WTC11 (cell line): ENCODE measurements at regions not wholly inside any gene's neighbourhood (a gene's known extent, or its start where the extent isn't known, plus 50 kb on each side); places are given as distances from the start of the nearest gene placed in this dataset.

Experiments used
- ATAC-seq: fragments of 200-7000 bp; cut with Tn5 transposase; 2 replicates; pipeline ENCODE4 v1.10.0; 2021; ENCODE audit warnings: mild to moderate bottlenecking, moderate library complexity
- CTCF ChIA-PET: fragments of 300-600 bp; sonication (Branson Sonifier 250); formaldehyde crosslinking; loops from one replicate; lab custom pipeline; 2021; ENCODE audit warnings: antibody characterized with exemption; lab: Charles Lee
- POLR2A ChIA-PET: fragments of 350-600 bp; sonication (Branson Sonifier 250); formaldehyde crosslinking; loops from one replicate; lab custom pipeline; 2021; ENCODE audit warnings: antibody characterized with exemption; lab: Charles Lee
- DNase-seq: peaks from one replicate; pipeline ENCODE4 v3.0.0; 2021; ENCODE audit warnings: low spot score
- H3K27ac Mint-ChIP-seq: 2 replicates; pipeline ENCODE4 v1.8.0; 2021; ENCODE audit warnings: mixed read lengths
- H3K27me3 Mint-ChIP-seq: 2 replicates; pipeline ENCODE4 v1.8.0; 2021; ENCODE audit warnings: low read depth, mild to moderate bottlenecking, moderate library complexity, mixed read lengths
- H3K36me3 Mint-ChIP-seq: 2 replicates; pipeline ENCODE4 v1.8.0; 2021; ENCODE audit warnings: mixed read lengths
- H3K4me1 Mint-ChIP-seq: 2 replicates; pipeline ENCODE4 v1.8.0; 2022; ENCODE audit warnings: mixed read lengths
- H3K4me3 Mint-ChIP-seq: 2 replicates; pipeline ENCODE4 v1.8.0; 2021; ENCODE audit warnings: mild to moderate bottlenecking, moderate library complexity, mixed read lengths
- H3K9me3 Mint-ChIP-seq: 2 replicates; pipeline ENCODE4 v1.8.0; 2021; ENCODE audit warnings: mixed read lengths
- CBFB ChIP-seq: sonication (generic); formaldehyde crosslinking; IDR thresholded peaks from 2 replicates; pipeline ENCODE4 v1.8.1; 2022; ENCODE audit warnings: mild to moderate bottlenecking, low read depth, missing genetic modification reagents
- ETV6 ChIP-seq: sonication (generic); formaldehyde crosslinking; IDR thresholded peaks from 2 replicates; pipeline ENCODE4 v1.8.1; 2022; ENCODE audit warnings: mild to moderate bottlenecking, missing genetic modification reagents
- GRHL2 ChIP-seq: fragments of 250-450 bp; sonication (Bioruptor Pico); IDR thresholded peaks from 2 replicates; pipeline ENCODE4 v1.8.0; 2022; ENCODE audit warnings: mild to moderate bottlenecking, moderate library complexity; ENCODE audit not compliant: insufficient replicate concordance, severe bottlenecking
- GTF2I ChIP-seq: fragments of 250-450 bp; sonication (Bioruptor Pico); conservative IDR thresholded peaks from 2 replicates; pipeline ENCODE4 v1.4.0; 2021; ENCODE audit warnings: mild to moderate bottlenecking
- HMGA2 ChIP-seq: fragments of 250-450 bp; sonication (Bioruptor Pico); IDR thresholded peaks from 2 replicates; pipeline ENCODE4 v1.4.0; 2021; ENCODE audit warnings: mild to moderate bottlenecking, moderate library complexity
- MXD4 ChIP-seq: fragments of 250-450 bp; sonication (Bioruptor Pico); IDR thresholded peaks from 2 replicates; pipeline ENCODE4 v1.8.0; 2021; ENCODE audit warnings: mild to moderate bottlenecking, moderate library complexity, borderline replicate concordance
- NR2C2 ChIP-seq: sonication (generic); formaldehyde crosslinking; IDR thresholded peaks from 2 replicates; pipeline ENCODE4 v1.8.0; 2022; ENCODE audit warnings: mild to moderate bottlenecking, missing genetic modification reagents
- SP1 ChIP-seq: sonication (generic); formaldehyde crosslinking; conservative IDR thresholded peaks from 2 replicates; pipeline ENCODE4 v1.8.1; 2022; ENCODE audit warnings: missing genetic modification reagents
- ZBTB21 ChIP-seq: sonication (generic); formaldehyde crosslinking; IDR thresholded peaks from 2 replicates; pipeline ENCODE4 v1.8.1; 2023; ENCODE audit warnings: mild to moderate bottlenecking, missing genetic modification reagents, borderline replicate concordance
- ZNF396 ChIP-seq: fragments of 250-450 bp; sonication (Bioruptor Pico); IDR thresholded peaks from 2 replicates; pipeline ENCODE4 v1.8.0; 2021; ENCODE audit warnings: mild to moderate bottlenecking, moderate library complexity, borderline replicate concordance
- ZNF423 ChIP-seq: fragments of 250-450 bp; sonication (Bioruptor Pico); IDR thresholded peaks from 2 replicates; pipeline ENCODE4 v2.1.2; 2022; ENCODE audit warnings: mild to moderate bottlenecking, moderate library complexity
- TF ChIP-seq, protein P1 (sequence below): fragments of 250-450 bp; sonication (Bioruptor Pico); IDR thresholded peaks from 2 replicates; pipeline ENCODE4 v1.9.0; 2021; ENCODE audit warnings: moderate library complexity, mild to moderate bottlenecking, inconsistent platforms, borderline replicate concordance
- TF ChIP-seq, protein P2 (sequence below): fragments of 250-450 bp; sonication (Bioruptor Pico); IDR thresholded peaks from 2 replicates; pipeline ENCODE4 v1.8.0; 2021; ENCODE audit warnings: mild to moderate bottlenecking
- TF ChIP-seq, protein P3 (sequence below): sonication (generic); formaldehyde crosslinking; IDR thresholded peaks from 2 replicates; pipeline ENCODE4 v1.8.0; 2022; ENCODE audit warnings: mild to moderate bottlenecking, missing genetic modification reagents
- TF ChIP-seq, protein P4 (sequence below): sonication (generic); formaldehyde crosslinking; IDR thresholded peaks from 2 replicates; pipeline ENCODE4 v1.8.1; 2023; ENCODE audit warnings: mild to moderate bottlenecking, missing genetic modification reagents, borderline replicate concordance
- TF ChIP-seq, protein P5 (sequence below): sonication (generic); formaldehyde crosslinking; conservative IDR thresholded peaks from 2 replicates; pipeline ENCODE4 v1.8.1; 2023; ENCODE audit warnings: mild to moderate bottlenecking, low read depth, missing genetic modification reagents, moderate library complexity
- TF ChIP-seq, protein P6 (sequence below): sonication (generic); formaldehyde crosslinking; IDR thresholded peaks from 2 replicates; pipeline ENCODE4 v1.8.1; 2023; ENCODE audit warnings: mild to moderate bottlenecking, missing genetic modification reagents, moderate library complexity

DNA sequence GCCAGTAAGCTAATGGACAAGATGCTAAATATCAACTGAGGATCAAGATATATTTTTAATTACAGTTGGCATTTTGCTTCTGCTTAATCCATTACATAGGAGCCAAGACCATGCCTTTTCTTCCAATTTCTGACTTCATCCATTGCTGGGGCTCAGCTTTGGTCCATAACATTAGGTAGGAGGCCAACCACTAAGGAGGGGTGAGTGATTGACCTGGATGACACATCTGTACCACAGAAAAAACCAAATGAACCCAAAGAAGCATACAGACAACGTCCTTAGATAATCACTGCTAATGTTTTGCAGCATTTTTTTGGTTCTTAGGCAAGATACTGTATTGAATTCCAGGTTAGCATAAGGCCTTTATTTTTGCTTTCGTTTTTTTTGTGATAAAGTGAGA, 353.2 kb upstream of the KCNH8 start (continued):
- TF ChIP-seq, protein P1, sequence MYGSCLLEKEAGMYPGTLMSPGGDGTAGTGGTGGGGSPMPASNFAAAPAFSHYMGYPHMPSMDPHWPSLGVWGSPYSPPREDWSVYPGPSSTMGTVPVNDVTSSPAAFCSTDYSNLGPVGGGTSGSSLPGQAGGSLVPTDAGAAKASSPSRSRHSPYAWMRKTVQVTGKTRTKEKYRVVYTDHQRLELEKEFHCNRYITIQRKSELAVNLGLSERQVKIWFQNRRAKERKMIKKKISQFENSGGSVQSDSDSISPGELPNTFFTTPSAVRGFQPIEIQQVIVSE, result no peak
- TF ChIP-seq, protein P2, sequence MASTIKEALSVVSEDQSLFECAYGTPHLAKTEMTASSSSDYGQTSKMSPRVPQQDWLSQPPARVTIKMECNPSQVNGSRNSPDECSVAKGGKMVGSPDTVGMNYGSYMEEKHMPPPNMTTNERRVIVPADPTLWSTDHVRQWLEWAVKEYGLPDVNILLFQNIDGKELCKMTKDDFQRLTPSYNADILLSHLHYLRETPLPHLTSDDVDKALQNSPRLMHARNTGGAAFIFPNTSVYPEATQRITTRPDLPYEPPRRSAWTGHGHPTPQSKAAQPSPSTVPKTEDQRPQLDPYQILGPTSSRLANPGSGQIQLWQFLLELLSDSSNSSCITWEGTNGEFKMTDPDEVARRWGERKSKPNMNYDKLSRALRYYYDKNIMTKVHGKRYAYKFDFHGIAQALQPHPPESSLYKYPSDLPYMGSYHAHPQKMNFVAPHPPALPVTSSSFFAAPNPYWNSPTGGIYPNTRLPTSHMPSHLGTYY (CRISPR knock-in tag), result no peak
- no peak for TF ChIP-seq GRHL2 (CRISPR knock-in tag)
- TF ChIP-seq, protein P3, sequence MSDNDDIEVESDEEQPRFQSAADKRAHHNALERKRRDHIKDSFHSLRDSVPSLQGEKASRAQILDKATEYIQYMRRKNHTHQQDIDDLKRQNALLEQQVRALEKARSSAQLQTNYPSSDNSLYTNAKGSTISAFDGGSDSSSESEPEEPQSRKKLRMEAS (CRISPR knock-in tag), result no peak
- TF ChIP-seq, protein P4, sequence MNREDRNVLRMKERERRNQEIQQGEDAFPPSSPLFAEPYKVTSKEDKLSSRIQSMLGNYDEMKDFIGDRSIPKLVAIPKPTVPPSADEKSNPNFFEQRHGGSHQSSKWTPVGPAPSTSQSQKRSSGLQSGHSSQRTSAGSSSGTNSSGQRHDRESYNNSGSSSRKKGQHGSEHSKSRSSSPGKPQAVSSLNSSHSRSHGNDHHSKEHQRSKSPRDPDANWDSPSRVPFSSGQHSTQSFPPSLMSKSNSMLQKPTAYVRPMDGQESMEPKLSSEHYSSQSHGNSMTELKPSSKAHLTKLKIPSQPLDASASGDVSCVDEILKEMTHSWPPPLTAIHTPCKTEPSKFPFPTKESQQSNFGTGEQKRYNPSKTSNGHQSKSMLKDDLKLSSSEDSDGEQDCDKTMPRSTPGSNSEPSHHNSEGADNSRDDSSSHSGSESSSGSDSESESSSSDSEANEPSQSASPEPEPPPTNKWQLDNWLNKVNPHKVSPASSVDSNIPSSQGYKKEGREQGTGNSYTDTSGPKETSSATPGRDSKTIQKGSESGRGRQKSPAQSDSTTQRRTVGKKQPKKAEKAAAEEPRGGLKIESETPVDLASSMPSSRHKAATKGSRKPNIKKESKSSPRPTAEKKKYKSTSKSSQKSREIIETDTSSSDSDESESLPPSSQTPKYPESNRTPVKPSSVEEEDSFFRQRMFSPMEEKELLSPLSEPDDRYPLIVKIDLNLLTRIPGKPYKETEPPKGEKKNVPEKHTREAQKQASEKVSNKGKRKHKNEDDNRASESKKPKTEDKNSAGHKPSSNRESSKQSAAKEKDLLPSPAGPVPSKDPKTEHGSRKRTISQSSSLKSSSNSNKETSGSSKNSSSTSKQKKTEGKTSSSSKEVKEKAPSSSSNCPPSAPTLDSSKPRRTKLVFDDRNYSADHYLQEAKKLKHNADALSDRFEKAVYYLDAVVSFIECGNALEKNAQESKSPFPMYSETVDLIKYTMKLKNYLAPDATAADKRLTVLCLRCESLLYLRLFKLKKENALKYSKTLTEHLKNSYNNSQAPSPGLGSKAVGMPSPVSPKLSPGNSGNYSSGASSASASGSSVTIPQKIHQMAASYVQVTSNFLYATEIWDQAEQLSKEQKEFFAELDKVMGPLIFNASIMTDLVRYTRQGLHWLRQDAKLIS (CRISPR knock-in tag), result no peak
- TF ChIP-seq, all 79 proteins: peak for 0

DNA sequence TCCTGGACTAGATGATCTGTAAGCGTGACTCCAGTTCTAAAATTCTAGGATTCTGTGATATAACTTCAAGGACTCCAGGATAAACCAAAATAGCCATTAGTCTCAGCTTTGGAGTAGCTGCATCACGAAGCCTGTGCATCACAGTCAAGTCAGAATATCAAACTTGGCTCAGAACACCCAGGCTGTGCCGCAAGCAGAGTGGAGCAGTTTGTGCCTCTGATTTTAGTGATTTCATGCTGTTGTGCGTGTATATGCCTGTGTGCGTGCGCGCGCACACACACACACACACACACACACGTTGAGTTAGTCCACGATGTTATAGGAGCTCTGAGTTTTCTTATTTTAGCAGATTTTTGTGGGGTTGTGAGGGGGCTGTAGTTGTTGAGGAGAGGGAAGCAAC, 356.6 kb upstream of the KCNH8 start:
- Mint-ChIP-seq H3K4me1 (no peaks in the 10 kb centered on the region), H3K4me3 (no peak overlapping the region), H3K9me3 (no peaks in the 10 kb centered on the region), H3K27me3 (no peaks in the 10 kb centered on the region), H3K36me3 (no peaks in the 10 kb centered on the region), H3K27ac (no peak overlapping the region)
- TF ChIP-seq, protein P5, sequence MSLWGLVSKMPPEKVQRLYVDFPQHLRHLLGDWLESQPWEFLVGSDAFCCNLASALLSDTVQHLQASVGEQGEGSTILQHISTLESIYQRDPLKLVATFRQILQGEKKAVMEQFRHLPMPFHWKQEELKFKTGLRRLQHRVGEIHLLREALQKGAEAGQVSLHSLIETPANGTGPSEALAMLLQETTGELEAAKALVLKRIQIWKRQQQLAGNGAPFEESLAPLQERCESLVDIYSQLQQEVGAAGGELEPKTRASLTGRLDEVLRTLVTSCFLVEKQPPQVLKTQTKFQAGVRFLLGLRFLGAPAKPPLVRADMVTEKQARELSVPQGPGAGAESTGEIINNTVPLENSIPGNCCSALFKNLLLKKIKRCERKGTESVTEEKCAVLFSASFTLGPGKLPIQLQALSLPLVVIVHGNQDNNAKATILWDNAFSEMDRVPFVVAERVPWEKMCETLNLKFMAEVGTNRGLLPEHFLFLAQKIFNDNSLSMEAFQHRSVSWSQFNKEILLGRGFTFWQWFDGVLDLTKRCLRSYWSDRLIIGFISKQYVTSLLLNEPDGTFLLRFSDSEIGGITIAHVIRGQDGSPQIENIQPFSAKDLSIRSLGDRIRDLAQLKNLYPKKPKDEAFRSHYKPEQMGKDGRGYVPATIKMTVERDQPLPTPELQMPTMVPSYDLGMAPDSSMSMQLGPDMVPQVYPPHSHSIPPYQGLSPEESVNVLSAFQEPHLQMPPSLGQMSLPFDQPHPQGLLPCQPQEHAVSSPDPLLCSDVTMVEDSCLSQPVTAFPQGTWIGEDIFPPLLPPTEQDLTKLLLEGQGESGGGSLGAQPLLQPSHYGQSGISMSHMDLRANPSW (CRISPR knock-in tag), result no peak
- no peak for TF ChIP-seq ZNF396 (CRISPR knock-in tag)
- TF ChIP-seq HMGA2 (CRISPR knock-in tag), result no peak
- no peak for TF ChIP-seq ETV6 (CRISPR knock-in tag)
- TF ChIP-seq SP1 (CRISPR knock-in tag), result no peak
- CTCF ChIA-PET, result interaction anchor here (1.9 kb wide), 1 partner anchor 34 kb away, joined by 5 read pairs; no protein-coding TSS in a partner anchor
- ATAC-seq (no peak), DNase-seq (no peak)
- POLR2A ChIA-PET, result no interaction called here

DNA sequence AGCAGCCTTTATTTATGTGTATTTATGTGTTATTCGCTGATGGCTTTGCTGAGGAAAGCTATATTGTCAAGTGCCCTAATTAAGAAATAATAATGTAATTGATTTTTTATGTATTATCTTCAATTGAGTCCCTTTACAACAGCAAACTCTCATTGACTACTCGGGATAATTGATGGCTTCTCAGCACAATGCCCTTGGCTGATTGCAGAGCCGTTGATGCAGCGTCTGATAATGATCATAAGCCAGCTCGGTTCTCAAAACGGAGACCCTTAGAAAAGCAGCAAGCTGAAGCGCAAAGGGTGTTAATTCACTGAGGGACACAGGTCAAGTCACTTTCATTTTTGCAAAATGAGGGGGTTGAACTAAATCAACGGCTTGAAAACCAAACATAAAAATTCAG, 357.1 kb upstream of the KCNH8 start:
- Mint-ChIP-seq H3K27ac (no peak overlapping the region), H3K4me1 (no peaks in the 10 kb centered on the region), H3K27me3 (no peaks in the 10 kb centered on the region), H3K36me3 (no peaks in the 10 kb centered on the region), H3K9me3 (no peaks in the 10 kb centered on the region), H3K4me3 (no peak overlapping the region)
- ATAC-seq (no peak), DNase-seq (no peak)
- CTCF ChIA-PET, result interaction anchor here (1.9 kb wide), 1 partner anchor 33 kb away, joined by 5 read pairs; no protein-coding TSS in a partner anchor
- POLR2A ChIA-PET, result no interaction called here
- no peak for TF ChIP-seq GRHL2 (CRISPR knock-in tag)
- TF ChIP-seq, protein P6, sequence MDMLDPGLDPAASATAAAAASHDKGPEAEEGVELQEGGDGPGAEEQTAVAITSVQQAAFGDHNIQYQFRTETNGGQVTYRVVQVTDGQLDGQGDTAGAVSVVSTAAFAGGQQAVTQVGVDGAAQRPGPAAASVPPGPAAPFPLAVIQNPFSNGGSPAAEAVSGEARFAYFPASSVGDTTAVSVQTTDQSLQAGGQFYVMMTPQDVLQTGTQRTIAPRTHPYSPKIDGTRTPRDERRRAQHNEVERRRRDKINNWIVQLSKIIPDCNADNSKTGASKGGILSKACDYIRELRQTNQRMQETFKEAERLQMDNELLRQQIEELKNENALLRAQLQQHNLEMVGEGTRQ (CRISPR knock-in tag), result no peak
- TF ChIP-seq CBFB, result no peak
- TF ChIP-seq ZNF396 (CRISPR knock-in tag), result no peak
- TF ChIP-seq ZNF423 (CRISPR knock-in tag), result no peak
- TF ChIP-seq MXD4 (CRISPR knock-in tag), result no peak
- TF ChIP-seq ZBTB21 (CRISPR knock-in tag), result no peak
- TF ChIP-seq GTF2I (CRISPR knock-in tag), result no peak
- TF ChIP-seq NR2C2, result no peak
